ENCODE measurements at regions not wholly inside any gene's neighbourhood (a gene's known extent, or its start where the extent isn't known, plus 50 kb on each side); places are given as distances from the start of the nearest gene placed in this dataset.
"Not testable (repeated sequence)": the region's sequence is repeated elsewhere in the genome, so short reads cannot be mapped to it uniquely, and the experiment has no call there.

GRCh38 chr13:105890509-105890908, 645.0 kb downstream of the EFNB2 start:
- intact Hi-C loops (cut with DNase I) = no loop called here
- ATAC-seq = no peak
- no peak for DNase-seq

- intact Hi-C loops (cut with DNase I) = no loop called here
- ATAC-seq = no peak
These were observed 657.3 kb downstream of the EFNB2 start for GRCh38 chr13:105878119-105878700.

GRCh38 chr13:105874814-105875213, 660.6 kb downstream of the EFNB2 start:
- ATAC-seq (no peak), DNase-seq (no peak)
- intact Hi-C loops (cut with DNase I) = no loop called here

More at GRCh38 chr13:105878119-105878700, 657.3 kb downstream of the EFNB2 start:
- no peak for DNase-seq

- ATAC-seq (no peak), DNase-seq (no peak)
- intact Hi-C loops (cut with DNase I) = no loop called here
These were observed 663.7 kb downstream of the EFNB2 start for GRCh38 chr13:105871768-105872167.

GRCh38 chr13:105871326-105871725, 664.1 kb downstream of the EFNB2 start:
- intact Hi-C loops (cut with DNase I) = no loop called here
- no peak for ATAC-seq
- no peak for DNase-seq

GRCh38 chr13:105863300-105863920, 672.1 kb downstream of the EFNB2 start:
- no peak for ATAC-seq
- intact Hi-C loops (cut with DNase I) = no loop called here
- DNase-seq = no peak

GRCh38 chr13:105848494-105848893, 687.0 kb downstream of the EFNB2 start:
- DNase-seq (no peak), ATAC-seq (no peak)
- intact Hi-C loops (cut with DNase I) = no loop called here

GRCh38 chr13:105847527-105848291, 687.8 kb downstream of the EFNB2 start:
- ATAC-seq (no peak), DNase-seq (no peak)
- intact Hi-C loops (cut with DNase I) = no loop called here

GRCh38 chr13:105846923-105847322, 688.5 kb downstream of the EFNB2 start:
- DNase-seq = no peak
- ATAC-seq = no peak
- intact Hi-C loops (cut with DNase I) = no loop called here

GRCh38 chr13:105841286-105841685, 694.2 kb downstream of the EFNB2 start:
- intact Hi-C loops (cut with DNase I) = no loop called here
- ATAC-seq (no peak), DNase-seq (no peak)

- intact Hi-C loops (cut with DNase I) = no loop called here
- no peak for ATAC-seq
- DNase-seq = no peak
These were observed 697.2 kb downstream of the EFNB2 start for GRCh38 chr13:105838231-105838630.

- intact Hi-C loops (cut with DNase I); DNase-seq: not testable (repeated sequence)
These were observed 698.2 kb downstream of the EFNB2 start for GRCh38 chr13:105837295-105837694.

GRCh38 chr13:105830821-105831220, 704.6 kb downstream of the EFNB2 start:
- DNase-seq (no peak), ATAC-seq (no peak)
- intact Hi-C loops (cut with DNase I) = no loop called here

More at GRCh38 chr13:105837295-105837694, 698.2 kb downstream of the EFNB2 start:
- not testable (repeated sequence) for ATAC-seq

- ATAC-seq = no peak
- DNase-seq = no peak
- intact Hi-C loops (cut with DNase I) = no loop called here
These were observed 708.2 kb downstream of the EFNB2 start for GRCh38 chr13:105827111-105827809.

GRCh38 chr13:105825071-105825470, 710.4 kb downstream of the EFNB2 start:
- DNase-seq = no peak
- ATAC-seq = no peak
- intact Hi-C loops (cut with DNase I) = no loop called here

GRCh38 chr13:105821337-105821736, 714.1 kb downstream of the EFNB2 start:
- DNase-seq (no peak), ATAC-seq (no peak)

GRCh38 chr13:105820415-105820814, 715.0 kb downstream of the EFNB2 start:
- ATAC-seq = no peak
- intact Hi-C loops (cut with DNase I) = no loop called here
- no peak for DNase-seq

More at GRCh38 chr13:105821337-105821736, 714.1 kb downstream of the EFNB2 start:
- intact Hi-C loops (cut with DNase I) = no loop called here

GRCh38 chr13:105817498-105817897, 718.0 kb downstream of the EFNB2 start:
- intact Hi-C loops (cut with DNase I) = no loop called here
- ATAC-seq (no peak), DNase-seq (no peak)

- ATAC-seq (no peak), DNase-seq (no peak)
- intact Hi-C loops (cut with DNase I) = no loop called here
These were observed 718.5 kb downstream of the EFNB2 start for GRCh38 chr13:105816994-105817393.

- intact Hi-C loops (cut with DNase I) = no loop called here
- ATAC-seq = no peak
- DNase-seq = no peak
These were observed 720.6 kb downstream of the EFNB2 start for GRCh38 chr13:105814902-105815250.

Data from left cardiac atrium (tissue), 4 donors.